BE2C (cell line): ENCODE measurements at regions not wholly inside any gene's neighbourhood (a gene's known extent, or its start where the extent isn't known, plus 50 kb on each side); places are given as distances from the start of the nearest gene placed in this dataset.

Source experiments
- DNase-seq: peaks from one replicate; pipeline ENCODE4 v3.0.0-alpha.2; 2020
- H3K27me3 ChIP-seq: fragments of 250-450 bp; sonication (Bioruptor Pico); 2 replicates; pipeline ENCODE4 v1.5.1; 2020; ENCODE audit warnings: mild to moderate bottlenecking
- H3K36me3 ChIP-seq: fragments of 250-450 bp; sonication (Bioruptor Pico); 2 replicates; pipeline ENCODE4 v1.5.1; 2020; ENCODE audit warnings: mild to moderate bottlenecking
- H3K4me1 ChIP-seq: fragments of 250-450 bp; sonication (Bioruptor Pico); 2 replicates; pipeline ENCODE4 v1.5.1; 2020
- H3K4me3 ChIP-seq: 2 replicates; pipeline ENCODE4 v1.5.1; 2011; ENCODE audit warnings: low read depth, low read length
- H3K9me3 ChIP-seq: fragments of 250-450 bp; sonication (Bioruptor Pico); 2 replicates; pipeline ENCODE4 v1.5.1; 2020
- CTCF ChIP-seq: IDR thresholded peaks from 2 replicates; pipeline ENCODE4 v1.5.1; 2012; ENCODE audit warnings: mild to moderate bottlenecking, low read depth, low read length

DNA sequence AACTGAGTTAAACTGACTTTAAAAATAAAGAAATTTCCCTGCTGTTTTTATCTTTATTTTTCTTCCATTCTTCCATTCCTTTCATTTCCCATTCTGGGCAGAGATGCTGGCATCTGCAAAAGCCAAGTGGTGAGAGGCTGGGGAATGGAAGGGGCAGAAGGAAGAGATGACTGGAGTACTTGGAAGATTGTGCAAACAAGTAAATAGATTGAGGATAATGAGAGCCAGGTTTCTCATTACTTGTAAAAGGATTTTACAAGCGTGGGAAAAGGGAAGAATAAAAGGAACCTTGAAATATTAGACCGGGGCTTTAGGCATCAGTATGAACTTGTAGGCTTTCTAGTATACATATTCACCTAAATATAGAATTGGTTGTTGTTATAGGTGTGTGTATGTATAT, 341.2 kb downstream of the CAAP1 start:
- TF ChIP-seq CTCF, result no peak
- H3K36me3 ChIP-seq, result no peaks in the 10 kb centered on the region
- H3K4me1 ChIP-seq, result no peaks in the 10 kb centered on the region
- H3K9me3 ChIP-seq, result no peaks in the 10 kb centered on the region
- no peak for DNase-seq
- no peaks in the 10 kb centered on the region for H3K27me3 ChIP-seq
- no peak overlapping the region for H3K4me3 ChIP-seq

DNA sequence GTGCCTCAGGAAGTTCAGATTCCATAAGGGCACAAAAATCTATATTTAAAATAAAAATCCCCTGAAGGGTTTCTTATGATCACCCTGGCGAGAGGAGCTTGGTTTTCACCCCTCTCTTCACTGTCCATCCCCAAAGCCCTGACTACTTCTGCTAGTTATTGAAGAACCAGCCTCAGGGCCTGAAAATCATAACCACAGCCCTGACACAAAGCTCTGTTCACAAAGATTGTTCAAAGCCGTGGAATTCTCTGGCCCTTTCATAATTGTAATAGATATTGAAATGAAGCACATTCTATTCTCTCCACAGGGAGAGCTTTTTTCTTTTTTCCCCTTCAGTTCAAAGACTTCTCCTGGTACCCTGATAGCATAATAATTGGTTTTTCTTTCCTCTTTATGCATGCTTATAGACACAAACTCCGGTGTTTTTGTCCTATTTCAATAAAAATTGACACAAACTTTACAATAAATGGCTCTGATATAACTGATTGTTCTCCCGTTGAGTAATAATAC, 343.8 kb downstream of the CAAP1 start:
- H3K4me1 ChIP-seq, result no peaks in the 10 kb centered on the region
- TF ChIP-seq CTCF, result no peak
- H3K27me3 ChIP-seq, result no peaks in the 10 kb centered on the region
- H3K9me3 ChIP-seq, result no peaks in the 10 kb centered on the region
- H3K4me3 ChIP-seq, result no peak overlapping the region
- no peak for DNase-seq
- no peaks in the 10 kb centered on the region for H3K36me3 ChIP-seq

DNA sequence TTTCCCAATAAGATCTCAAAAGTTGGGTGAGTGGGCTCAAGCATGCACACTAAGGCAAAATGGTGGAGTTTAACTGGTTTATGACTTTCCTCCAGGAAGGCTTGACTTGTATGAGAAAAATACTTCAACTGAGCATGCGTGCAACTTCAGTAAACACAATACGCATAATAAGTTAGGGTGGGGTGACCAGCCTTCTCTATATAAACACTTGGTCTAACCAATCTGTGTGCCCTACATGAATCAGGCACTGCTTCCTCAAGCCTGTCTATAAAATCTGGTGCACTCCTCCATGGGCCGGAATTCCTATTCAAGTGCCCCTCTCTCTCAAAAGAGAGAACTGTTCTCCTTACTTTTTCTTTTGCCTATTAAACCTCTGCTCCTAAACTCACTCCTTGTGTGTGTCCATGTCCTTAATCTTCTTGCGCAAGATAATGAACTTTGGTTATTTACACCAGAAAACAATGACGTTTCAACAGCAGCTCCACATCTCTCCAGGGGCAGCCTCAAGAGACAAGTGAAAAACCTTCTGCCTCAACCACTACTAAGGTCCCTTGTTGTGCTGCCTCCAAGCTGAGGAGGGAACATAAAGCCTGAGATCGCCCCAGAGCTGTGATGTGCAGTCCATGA, 352.6 kb downstream of the CAAP1 start:
- Histone ChIP-seq H3K27me3 (no peaks in the 10 kb centered on the region), H3K9me3 (no peaks in the 10 kb centered on the region; the same call in 1 of the 2 replicates), H3K36me3 (no peaks in the 10 kb centered on the region), H3K4me3 (no peak overlapping the region), H3K4me1 (no peaks in the 10 kb centered on the region)
- TF ChIP-seq CTCF, result no peak
- DNase-seq, result no peak

DNA sequence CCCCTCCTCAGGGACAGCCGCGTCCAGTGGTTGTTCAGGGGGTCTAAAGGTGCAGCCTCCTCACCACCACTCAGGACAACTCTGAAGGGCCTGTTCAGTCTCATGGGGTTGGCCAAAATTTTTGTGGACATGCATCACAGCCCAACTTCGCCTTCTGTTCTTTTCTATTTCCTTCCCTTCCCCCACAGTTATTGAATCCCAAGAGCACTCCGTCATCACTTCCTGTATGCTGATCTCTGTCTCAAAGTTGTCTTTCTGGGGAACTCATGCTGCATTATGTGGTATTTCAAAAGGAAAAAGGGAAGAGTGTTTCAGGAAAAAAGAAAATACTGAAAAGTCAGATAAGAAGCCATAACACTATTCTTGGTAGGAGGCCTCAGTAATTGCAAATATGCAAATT, 355.4 kb downstream of the CAAP1 start:
- Histone ChIP-seq H3K27me3 (no peaks in the 10 kb centered on the region), H3K4me1 (no peaks in the 10 kb centered on the region), H3K4me3 (no peak overlapping the region), H3K36me3 (no peaks in the 10 kb centered on the region), H3K9me3 (no peaks in the 10 kb centered on the region; the same call in 1 of the 2 replicates)
- no peak for TF ChIP-seq CTCF
- no peak for DNase-seq

- no peaks in the 10 kb centered on the region for H3K4me1 ChIP-seq
- H3K27me3 ChIP-seq, result no peaks in the 10 kb centered on the region
- H3K36me3 ChIP-seq, result no peaks in the 10 kb centered on the region
- DNase-seq, result no peak
- TF ChIP-seq CTCF, result no peak
- H3K9me3 ChIP-seq, result no peaks in the 10 kb centered on the region
- no peak overlapping the region for H3K4me3 ChIP-seq
These were observed 357.5 kb downstream of the CAAP1 start for GRCh38 chr9:26535151-26535550.

GRCh38 chr9:26530841-26531240, 361.8 kb downstream of the CAAP1 start:
- Histone ChIP-seq H3K27me3 (no peaks in the 10 kb centered on the region), H3K4me3 (no peak overlapping the region), H3K4me1 (no peaks in the 10 kb centered on the region), H3K9me3 (no peaks in the 10 kb centered on the region), H3K36me3 (no peaks in the 10 kb centered on the region)
- DNase-seq, result no peak
- no peak for TF ChIP-seq CTCF
